ENCODE measurements at regions not wholly inside any gene's neighbourhood (a gene's known extent, or its start where the extent isn't known, plus 50 kb on each side); places are given as distances from the start of the nearest gene placed in this dataset.
A peak's percentile ranks its signal among the peaks of the same experiment; 100 is the strongest.

DNA sequence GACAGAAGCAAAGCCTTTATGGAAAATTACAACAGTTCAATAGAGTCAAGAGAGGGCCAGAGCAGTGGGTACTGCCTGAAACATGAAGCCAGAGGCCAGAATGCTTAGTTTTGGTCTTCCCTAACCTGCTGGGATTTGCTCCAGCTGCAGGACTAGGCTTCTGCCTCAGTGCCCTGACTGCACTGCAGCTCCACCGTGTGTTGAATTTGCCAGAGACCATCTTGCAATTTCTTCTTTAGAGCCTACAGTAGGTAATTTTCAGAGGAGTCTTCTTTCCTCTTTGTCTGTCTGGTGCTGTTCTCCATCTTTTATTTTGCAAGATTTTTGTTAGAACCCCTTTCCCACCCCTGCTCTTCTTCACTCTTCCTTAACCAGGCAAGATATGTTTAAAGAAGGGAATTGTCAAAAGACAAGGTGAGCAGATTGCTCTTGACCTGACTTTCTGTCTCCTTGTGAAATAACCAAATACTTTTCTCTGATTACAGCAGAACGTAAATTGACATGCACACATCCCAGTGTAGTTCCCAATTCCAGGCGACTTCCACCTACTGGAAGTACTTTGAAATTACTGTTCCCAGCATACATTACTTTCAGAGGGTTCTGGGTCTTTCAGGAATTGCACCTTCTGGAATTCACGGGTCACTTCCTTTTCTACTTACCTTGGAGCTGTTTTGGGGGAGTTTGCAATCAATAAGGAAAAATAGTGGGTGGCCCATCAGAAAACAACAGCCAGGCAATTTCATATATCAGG lies 161.2 kb downstream of the MINAR1 start:
- intact Hi-C loops (cut with DNase I, micrococcal nuclease), result no loop called here
- no peaks in the 10 kb centered on the region for H3K4me1 Mint-ChIP-seq
- ChIA-PET POLR2A (no interaction called here), CTCF (interaction anchor here (0.5 to 9.1 kb wide), 5 partner anchors 47 to 257 kb away, joined by 3 to 144 read pairs (median 3); no protein-coding TSS in a partner anchor)
- no peak for DNase-seq
- no peak for ATAC-seq
- H3K27ac Mint-ChIP-seq, result no peak overlapping the region
- no peaks in the 10 kb centered on the region for H3K36me3 Mint-ChIP-seq (ENCODE audit: low read depth)
- no peaks in the 10 kb centered on the region for H3K9me3 Mint-ChIP-seq (ENCODE audit: low read depth)
- no peak overlapping the region for H3K4me3 Mint-ChIP-seq
- H3K27me3 Mint-ChIP-seq, result peaks cover 22% of the 10 kb centered on the region

DNA sequence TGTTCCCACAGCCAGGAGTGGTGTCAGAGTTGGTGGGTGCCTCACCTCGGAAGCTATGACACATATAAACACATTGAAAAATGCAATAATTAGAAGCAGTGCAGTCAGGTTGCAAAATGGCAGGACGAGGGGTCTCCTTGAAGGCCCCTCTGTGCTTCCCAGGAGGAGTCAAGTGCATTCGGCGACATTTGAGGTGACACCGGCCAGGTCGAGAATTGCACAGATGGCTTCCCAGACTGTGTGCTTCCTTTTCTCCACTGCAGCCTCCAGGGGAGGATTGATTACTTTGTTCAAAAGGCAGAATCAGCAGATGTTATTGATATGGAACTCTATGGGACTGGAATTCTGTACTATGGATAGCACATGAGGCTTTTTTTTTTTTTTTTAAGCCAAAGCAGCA lies 163.2 kb downstream of the MINAR1 start:
- ATAC-seq (no peak), DNase-seq (no peak)
- Mint-ChIP-seq H3K4me3 (no peak overlapping the region), H3K4me1 (no peaks in the 10 kb centered on the region), H3K36me3 (ENCODE audit: low read depth) (no peaks in the 10 kb centered on the region), H3K27ac (no peak overlapping the region), H3K9me3 (ENCODE audit: low read depth) (no peaks in the 10 kb centered on the region), H3K27me3 (peaks cover 23% of the 10 kb centered on the region)
- intact Hi-C loops (cut with DNase I, micrococcal nuclease), result loop anchor here in 1 of 2 experiments (5.0 kb wide), 1 partner anchor 258 kb away; no protein-coding TSS in a partner anchor
- POLR2A ChIA-PET, result no interaction called here
- CTCF ChIA-PET, result interaction anchor here (0.6 to 9.1 kb wide), 18 partner anchors 9 to 398 kb away, joined by 3 to 144 read pairs (median 4); no protein-coding TSS in a partner anchor

DNA sequence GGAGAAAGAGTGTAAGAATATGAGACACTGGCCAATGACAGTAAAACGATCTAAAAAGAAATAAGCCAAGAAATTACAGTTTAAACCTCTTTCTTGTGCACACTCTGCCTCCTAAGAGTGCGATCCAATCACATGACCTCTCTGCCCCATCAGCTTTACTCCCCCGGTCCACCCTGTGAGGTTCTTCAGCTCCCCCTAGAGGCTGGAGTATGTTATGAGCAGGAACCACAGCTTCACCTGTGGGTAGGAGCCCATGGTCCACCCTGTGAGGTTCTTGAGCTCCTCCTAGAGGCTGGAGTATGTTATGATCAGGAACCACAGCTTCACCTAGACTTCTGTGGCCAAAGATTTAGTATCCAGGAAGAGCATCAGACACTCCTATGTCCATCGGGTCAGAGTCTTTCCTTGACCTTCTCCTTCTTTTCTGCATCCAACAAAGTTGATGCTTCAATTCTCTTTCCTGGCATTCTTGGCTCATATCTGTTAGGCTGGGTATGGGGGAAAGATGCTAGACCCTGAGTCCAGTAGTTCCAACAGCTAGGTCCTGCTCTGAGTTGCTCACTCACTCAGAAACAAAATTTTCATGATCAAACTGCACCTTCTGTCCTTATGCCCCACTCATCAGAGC lies 164.0 kb downstream of the MINAR1 start:
- CTCF ChIA-PET, result interaction anchor here (0.6 to 9.1 kb wide), 32 partner anchors 10 to 578 kb away, joined by 3 to 144 read pairs (median 3); no protein-coding TSS in a partner anchor
- Mint-ChIP-seq H3K27me3 (peaks cover 25% of the 10 kb centered on the region), H3K9me3 (ENCODE audit: low read depth) (no peaks in the 10 kb centered on the region), H3K4me1 (no peaks in the 10 kb centered on the region), H3K4me3 (no peak overlapping the region), H3K36me3 (ENCODE audit: low read depth) (no peaks in the 10 kb centered on the region), H3K27ac (no peak overlapping the region)
- intact Hi-C loops (cut with DNase I, micrococcal nuclease), result loop anchor here (1.0 to 5.0 kb wide), 3 partner anchors 215 to 259 kb away; no protein-coding TSS in a partner anchor
- POLR2A ChIA-PET, result no interaction called here
- DNase-seq (peak; percentile 80), ATAC-seq (peak; percentile 100)

DNA sequence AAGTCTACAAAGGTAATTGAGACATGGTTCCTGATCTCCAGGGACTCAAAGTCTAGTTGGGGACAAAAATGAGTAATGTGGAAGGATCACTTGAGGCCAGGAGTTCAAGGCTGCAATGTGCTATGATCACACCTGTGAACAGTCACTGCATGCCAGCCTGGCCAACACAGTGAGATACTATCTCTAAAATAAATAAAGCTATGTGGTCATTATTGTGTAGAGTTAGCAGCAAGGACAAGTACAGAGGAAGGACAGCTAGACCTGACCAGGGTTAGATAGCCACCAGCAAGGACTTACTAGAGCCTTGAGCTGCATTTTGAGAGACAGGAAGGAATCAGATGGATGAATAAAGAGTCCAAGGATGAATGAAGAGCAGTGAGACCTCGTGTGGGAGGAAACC lies 166.5 kb downstream of the MINAR1 start:
- ATAC-seq (no peak), DNase-seq (no peak)
- Mint-ChIP-seq H3K4me3 (no peak overlapping the region), H3K27ac (no peak overlapping the region), H3K36me3 (ENCODE audit: low read depth) (no peaks in the 10 kb centered on the region), H3K27me3 (peaks cover 29% of the 10 kb centered on the region), H3K9me3 (ENCODE audit: low read depth) (no peaks in the 10 kb centered on the region), H3K4me1 (no peaks in the 10 kb centered on the region)
- intact Hi-C loops (cut with DNase I, micrococcal nuclease), result loop anchor here in 1 of 2 experiments (5.0 kb wide), 1 partner anchor 261 kb away; no protein-coding TSS in a partner anchor
- ChIA-PET POLR2A (no interaction called here), CTCF (interaction anchor here (1.3 to 9.1 kb wide), 3 partner anchors 12 to 254 kb away, joined by 3 to 144 read pairs (median 13); no protein-coding TSS in a partner anchor)

- no peak for ATAC-seq
- no peaks in the 10 kb centered on the region for H3K4me1 Mint-ChIP-seq
- intact Hi-C loops (cut with DNase I, micrococcal nuclease), result no loop called here
- H3K36me3 Mint-ChIP-seq (ENCODE audit: low read depth), result no peaks in the 10 kb centered on the region
- H3K27ac Mint-ChIP-seq, result no peak overlapping the region
- H3K9me3 Mint-ChIP-seq (ENCODE audit: low read depth), result no peaks in the 10 kb centered on the region
- DNase-seq, result no peak
- H3K27me3 Mint-ChIP-seq, result peaks cover 26% of the 10 kb centered on the region
- no peak overlapping the region for H3K4me3 Mint-ChIP-seq
- POLR2A ChIA-PET, result no interaction called here
- CTCF ChIA-PET, result no interaction called here
Observed at GRCh38 chr15:79601405-79602086, 169.4 kb downstream of the MINAR1 start.

DNA sequence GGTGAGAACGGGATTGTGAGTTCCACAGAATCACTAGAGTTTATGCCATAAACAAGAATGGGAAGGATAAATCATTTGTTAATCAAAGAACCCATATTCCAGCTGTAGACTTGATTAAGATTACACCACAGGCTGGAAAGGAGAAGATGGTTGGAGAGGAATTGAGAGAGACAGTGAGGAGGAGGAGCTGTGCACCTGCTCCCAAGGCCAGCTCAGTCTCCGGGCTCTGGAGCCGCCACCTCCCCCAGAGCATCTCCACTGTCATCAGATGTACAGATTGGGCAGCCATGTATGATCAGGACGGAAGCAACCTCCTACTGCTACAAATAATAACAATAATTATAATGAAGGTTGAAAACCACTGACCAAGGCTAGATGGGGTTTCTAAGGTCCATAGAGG lies 170.0 kb downstream of the MINAR1 start:
- DNase-seq, result no peak
- H3K27ac Mint-ChIP-seq, result no peak overlapping the region
- ChIA-PET CTCF (interaction anchor here (1.8 kb wide), 1 partner anchor 34 kb away, joined by 3 read pairs; no protein-coding TSS in a partner anchor), POLR2A (no interaction called here)
- ATAC-seq, result no peak
- no peaks in the 10 kb centered on the region for H3K4me1 Mint-ChIP-seq
- H3K4me3 Mint-ChIP-seq, result no peak overlapping the region
- no peaks in the 10 kb centered on the region for H3K9me3 Mint-ChIP-seq (ENCODE audit: low read depth)
- intact Hi-C loops (cut with DNase I, micrococcal nuclease), result no loop called here
- H3K27me3 Mint-ChIP-seq, result peaks cover 26% of the 10 kb centered on the region
- H3K36me3 Mint-ChIP-seq (ENCODE audit: low read depth), result no peaks in the 10 kb centered on the region

DNA sequence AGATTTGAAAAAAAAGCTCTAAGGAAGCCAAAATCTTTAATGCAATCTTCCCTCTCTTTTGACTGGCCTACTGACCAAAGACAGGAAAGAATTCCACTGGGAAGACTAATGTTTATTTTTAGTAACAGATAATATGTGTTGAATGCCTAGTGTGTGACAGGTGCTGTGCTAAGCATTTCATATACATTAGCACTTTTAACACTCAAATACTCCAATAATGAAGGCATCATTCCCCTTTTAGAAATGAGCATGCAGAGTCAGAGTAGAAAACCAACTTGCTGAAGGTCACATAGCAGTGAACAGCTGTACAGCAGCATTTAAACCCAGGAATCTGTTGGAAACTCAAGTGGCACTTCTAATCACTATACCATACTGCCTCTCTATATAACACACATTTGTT lies 170.6 kb downstream of the MINAR1 start:
- ChIA-PET POLR2A (no interaction called here), CTCF (interaction anchor here (1.7 to 1.8 kb wide), 2 partner anchors 35 to 221 kb away, joined by 3 to 5 read pairs; no protein-coding TSS in a partner anchor)
- no peak for DNase-seq
- ATAC-seq, result no peak
- Mint-ChIP-seq H3K4me1 (no peaks in the 10 kb centered on the region), H3K27me3 (peaks cover 30% of the 10 kb centered on the region), H3K9me3 (ENCODE audit: low read depth) (no peaks in the 10 kb centered on the region), H3K27ac (no peak overlapping the region), H3K36me3 (ENCODE audit: low read depth) (no peaks in the 10 kb centered on the region), H3K4me3 (no peak overlapping the region)
- intact Hi-C loops (cut with DNase I, micrococcal nuclease), result no loop called here

DNA sequence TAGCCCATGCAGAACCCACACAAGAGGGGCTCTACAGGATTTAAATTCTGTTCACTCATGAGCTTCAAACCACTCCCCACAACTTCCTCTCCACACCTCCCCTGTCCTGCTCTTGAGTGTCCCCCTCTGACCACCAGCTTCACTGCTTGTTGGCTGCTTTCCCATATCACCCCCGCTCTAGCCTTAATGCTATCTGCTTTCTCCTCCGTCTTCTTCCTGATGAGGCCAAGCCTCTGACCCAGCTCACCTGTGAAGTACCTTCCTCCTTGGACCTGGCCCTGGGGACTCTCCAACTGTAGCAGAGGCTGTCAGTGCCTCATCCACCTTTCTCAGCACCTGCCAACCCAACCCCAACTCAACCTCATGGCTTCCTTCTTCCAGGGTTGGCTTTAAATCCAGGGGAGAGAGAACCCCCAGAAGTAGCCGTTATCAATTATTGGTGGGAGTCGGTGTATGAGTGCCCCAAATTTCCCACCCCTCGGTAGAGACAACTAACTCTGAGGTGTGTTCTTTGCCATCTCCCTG lies 174.8 kb downstream of the MINAR1 start:
- intact Hi-C loops (cut with DNase I, micrococcal nuclease), result no loop called here
- no peaks in the 10 kb centered on the region for H3K9me3 Mint-ChIP-seq (ENCODE audit: low read depth)
- CTCF ChIA-PET, result interaction anchor here (1.6 to 3.0 kb wide), 2 partner anchors 10 to 225 kb away, joined by 7 to 14 read pairs; no protein-coding TSS in a partner anchor
- H3K4me1 Mint-ChIP-seq, result no peaks in the 10 kb centered on the region
- DNase-seq (no peak), ATAC-seq (no peak)
- no peak overlapping the region for H3K4me3 Mint-ChIP-seq
- peaks cover 11% of the 10 kb centered on the region for H3K27me3 Mint-ChIP-seq
- H3K36me3 Mint-ChIP-seq (ENCODE audit: low read depth), result no peaks in the 10 kb centered on the region
- H3K27ac Mint-ChIP-seq, result no peak overlapping the region
- POLR2A ChIA-PET, result no interaction called here

DNA sequence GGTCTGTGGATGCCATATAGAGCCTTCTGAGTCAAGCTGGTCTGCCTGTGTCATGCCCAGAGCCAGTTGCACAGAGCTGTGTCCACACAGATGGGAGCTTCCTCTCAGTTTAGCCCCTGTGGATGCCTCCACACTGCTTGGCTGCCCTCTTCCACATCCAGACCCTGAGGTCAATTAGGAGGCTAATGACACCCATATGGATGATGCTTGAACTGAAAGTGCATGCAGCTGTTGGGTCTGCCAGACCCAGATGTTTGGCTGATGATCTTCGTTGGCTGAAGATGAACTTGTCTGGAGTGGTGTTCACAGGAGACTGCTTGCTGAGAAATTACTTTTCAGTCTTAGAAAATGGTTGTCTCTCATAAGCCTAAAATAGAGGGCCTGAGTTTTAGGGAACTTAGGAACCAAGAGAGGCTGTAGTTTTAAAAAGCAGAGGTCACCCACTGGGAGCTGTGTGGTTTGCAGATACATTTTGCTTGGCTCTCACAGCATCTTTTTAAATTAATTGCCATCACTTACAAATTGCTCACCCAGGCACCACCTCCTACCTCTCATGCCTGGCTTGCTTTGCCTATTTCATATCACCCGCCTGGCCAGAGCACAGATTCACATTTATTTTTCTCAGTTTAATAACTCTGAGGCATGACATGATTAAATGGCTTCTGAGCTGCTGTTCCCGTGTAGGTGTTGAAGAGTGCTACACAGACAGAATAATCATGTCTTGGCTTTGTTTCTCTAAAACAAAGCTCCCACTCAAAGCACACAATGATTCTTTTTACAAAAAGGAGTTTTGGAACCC lies 176.1 kb downstream of the MINAR1 start:
- H3K4me1 Mint-ChIP-seq, result no peaks in the 10 kb centered on the region
- ATAC-seq (no peak), DNase-seq (no peak)
- peaks cover 7% of the 10 kb centered on the region for H3K27me3 Mint-ChIP-seq
- ChIA-PET POLR2A (no interaction called here), CTCF (no interaction called here)
- intact Hi-C loops (cut with DNase I, micrococcal nuclease), result no loop called here
- no peaks in the 10 kb centered on the region for H3K9me3 Mint-ChIP-seq (ENCODE audit: low read depth)
- no peak overlapping the region for H3K4me3 Mint-ChIP-seq
- H3K27ac Mint-ChIP-seq, result no peak overlapping the region
- no peaks in the 10 kb centered on the region for H3K36me3 Mint-ChIP-seq (ENCODE audit: low read depth)

DNA sequence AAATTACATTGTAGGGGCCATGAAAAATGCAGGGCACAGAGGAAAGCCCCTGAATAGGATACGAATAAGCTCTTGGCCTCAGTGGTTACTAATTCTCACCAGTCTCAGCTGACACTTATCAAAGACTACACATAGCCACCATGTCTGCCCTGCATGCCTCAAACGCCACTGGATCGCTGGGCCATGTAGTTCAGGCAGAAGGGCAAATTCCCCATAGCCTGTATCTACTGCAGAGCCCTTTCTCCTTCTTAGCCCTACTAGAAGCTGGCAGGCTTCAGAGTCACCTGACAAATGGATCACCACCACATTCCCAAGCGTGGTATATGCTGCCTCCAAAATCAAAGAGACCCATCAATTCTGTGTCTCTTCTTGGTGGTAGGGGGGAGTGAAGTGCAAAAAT lies 177.4 kb downstream of the MINAR1 start:
- peaks cover 5% of the 10 kb centered on the region for H3K27me3 Mint-ChIP-seq
- no peak overlapping the region for H3K27ac Mint-ChIP-seq
- CTCF ChIA-PET, result no interaction called here
- no peak for DNase-seq
- intact Hi-C loops (cut with DNase I, micrococcal nuclease), result no loop called here
- no peaks in the 10 kb centered on the region for H3K36me3 Mint-ChIP-seq (ENCODE audit: low read depth)
- H3K4me3 Mint-ChIP-seq, result no peak overlapping the region
- POLR2A ChIA-PET, result no interaction called here
- H3K9me3 Mint-ChIP-seq (ENCODE audit: low read depth), result no peaks in the 10 kb centered on the region
- no peaks in the 10 kb centered on the region for H3K4me1 Mint-ChIP-seq
- ATAC-seq, result no peak

DNA sequence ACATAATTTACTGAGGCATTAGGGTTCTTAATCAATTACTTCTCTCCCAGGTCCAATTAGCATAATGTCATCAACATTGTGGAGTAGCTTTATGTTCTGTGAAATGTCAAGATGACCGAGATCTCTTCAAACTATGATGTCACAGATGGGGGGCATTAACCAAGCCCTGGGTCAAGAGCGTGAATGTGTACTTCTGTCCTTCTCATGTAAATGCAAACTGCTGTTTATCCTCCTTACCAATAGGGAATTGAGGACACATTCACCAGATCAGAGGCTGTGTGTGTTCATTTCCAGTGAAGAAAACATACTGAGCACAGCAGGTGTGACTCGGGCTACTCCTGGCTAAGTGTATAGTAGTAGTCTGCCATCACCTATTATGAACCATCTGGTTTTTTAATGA lies 177.9 kb downstream of the MINAR1 start:
- H3K4me3 Mint-ChIP-seq, result no peak overlapping the region
- no peak overlapping the region for H3K27ac Mint-ChIP-seq
- no peaks in the 10 kb centered on the region for H3K4me1 Mint-ChIP-seq
- intact Hi-C loops (cut with DNase I, micrococcal nuclease), result no loop called here
- H3K36me3 Mint-ChIP-seq (ENCODE audit: low read depth), result no peaks in the 10 kb centered on the region
- no peak for ATAC-seq
- no peaks in the 10 kb centered on the region for H3K9me3 Mint-ChIP-seq (ENCODE audit: low read depth)
- CTCF ChIA-PET, result no interaction called here
- H3K27me3 Mint-ChIP-seq, result peaks cover 5% of the 10 kb centered on the region
- POLR2A ChIA-PET, result interaction anchor here (0.8 kb wide), 1 partner anchor 431 kb away, joined by 3 read pairs; no protein-coding TSS in a partner anchor
- DNase-seq, result no peak

Data from activated CD4-positive, alpha-beta T cell treated with anti-CD3 and anti-CD28 coated beads for 36 hours (primary cell).